ENCODE measurements at regions not wholly inside any gene's neighbourhood (a gene's known extent, or its start where the extent isn't known, plus 50 kb on each side); places are given as distances from the start of the nearest gene placed in this dataset.
"Not testable (repeated sequence)": the region's sequence is repeated elsewhere in the genome, so short reads cannot be mapped to it uniquely, and the experiment has no call there.

DNA sequence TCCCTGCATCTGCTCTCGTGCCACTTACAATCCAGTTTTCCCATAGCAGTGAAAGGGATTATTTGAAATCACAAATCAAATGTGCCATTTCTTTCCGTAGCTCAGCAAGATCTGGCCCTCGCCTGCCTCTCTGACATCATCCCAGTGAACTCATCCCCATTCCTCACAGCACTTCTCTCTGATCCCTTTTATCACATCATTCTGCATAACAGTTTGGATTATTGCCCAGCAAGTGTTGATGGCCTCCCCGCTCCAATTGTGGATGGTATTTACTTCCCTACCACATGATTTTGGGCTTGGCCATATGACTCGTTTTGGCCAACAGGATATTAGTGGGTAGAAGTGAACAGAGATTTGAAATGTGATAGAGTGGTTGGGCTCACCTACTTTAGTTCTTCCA lies 185.0 kb downstream of the NPIPA7 start:
- not testable (repeated sequence) for DNase-seq

DNA sequence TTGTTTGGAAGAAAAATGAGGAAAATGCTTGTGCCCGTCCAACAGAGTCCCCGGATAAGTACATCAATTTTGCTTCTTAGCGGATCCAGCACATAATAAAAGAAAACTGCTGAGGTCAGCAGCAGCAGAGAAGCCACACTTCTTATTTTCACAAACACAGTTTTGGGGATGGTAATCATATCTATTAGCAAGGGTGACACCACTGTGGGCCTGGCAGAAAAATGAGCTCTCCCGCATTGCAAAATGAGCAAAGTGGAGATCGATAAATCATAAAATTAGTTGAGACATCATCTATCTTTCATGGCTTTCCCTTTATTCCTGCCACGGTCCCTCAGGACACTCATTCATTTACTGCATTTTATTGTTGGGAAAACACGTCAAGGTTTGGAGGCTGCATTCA lies 186.4 kb downstream of the NPIPA7 start:
- DNase-seq, result not testable (repeated sequence)

DNA sequence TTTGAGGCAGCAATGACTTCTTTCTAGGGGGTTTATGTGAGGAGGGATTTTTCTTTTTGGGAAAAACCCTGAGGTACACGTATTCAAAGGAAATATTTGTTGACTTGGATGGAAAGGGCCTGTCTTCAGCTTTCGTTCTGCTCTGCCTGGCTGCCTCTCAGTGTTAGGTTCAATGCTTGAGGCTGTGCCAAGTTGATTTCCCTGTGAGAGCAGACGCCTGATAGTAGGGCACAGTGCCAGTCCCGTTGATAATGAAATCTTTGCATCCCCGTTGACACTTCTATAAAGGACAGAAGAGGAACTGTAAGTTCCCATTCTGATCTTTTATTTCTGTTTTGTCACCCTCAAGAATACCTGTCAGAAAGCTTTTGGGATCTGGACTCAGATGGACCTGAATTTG lies 191.1 kb downstream of the NPIPA7 start:
- not testable (repeated sequence) for DNase-seq

DNA sequence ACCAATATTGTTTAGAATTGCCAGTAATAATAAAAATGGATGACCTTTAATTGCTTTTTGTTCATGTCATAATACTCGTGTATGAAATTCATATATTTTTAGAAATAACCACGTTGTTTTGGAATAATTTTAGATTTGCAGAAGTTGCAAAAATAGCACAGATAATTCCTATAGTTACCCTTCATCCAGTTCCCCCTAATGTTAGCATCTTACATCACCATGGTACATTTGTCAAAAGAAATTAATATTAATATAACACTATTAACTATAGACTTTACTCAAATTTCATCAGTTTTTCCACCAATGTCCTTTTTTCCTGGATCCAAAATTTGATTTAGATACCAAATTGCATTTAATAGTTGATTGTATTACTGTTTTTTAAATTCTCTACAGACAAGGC lies 191.9 kb downstream of the NPIPA7 start:
- not testable (repeated sequence) for DNase-seq

DNA sequence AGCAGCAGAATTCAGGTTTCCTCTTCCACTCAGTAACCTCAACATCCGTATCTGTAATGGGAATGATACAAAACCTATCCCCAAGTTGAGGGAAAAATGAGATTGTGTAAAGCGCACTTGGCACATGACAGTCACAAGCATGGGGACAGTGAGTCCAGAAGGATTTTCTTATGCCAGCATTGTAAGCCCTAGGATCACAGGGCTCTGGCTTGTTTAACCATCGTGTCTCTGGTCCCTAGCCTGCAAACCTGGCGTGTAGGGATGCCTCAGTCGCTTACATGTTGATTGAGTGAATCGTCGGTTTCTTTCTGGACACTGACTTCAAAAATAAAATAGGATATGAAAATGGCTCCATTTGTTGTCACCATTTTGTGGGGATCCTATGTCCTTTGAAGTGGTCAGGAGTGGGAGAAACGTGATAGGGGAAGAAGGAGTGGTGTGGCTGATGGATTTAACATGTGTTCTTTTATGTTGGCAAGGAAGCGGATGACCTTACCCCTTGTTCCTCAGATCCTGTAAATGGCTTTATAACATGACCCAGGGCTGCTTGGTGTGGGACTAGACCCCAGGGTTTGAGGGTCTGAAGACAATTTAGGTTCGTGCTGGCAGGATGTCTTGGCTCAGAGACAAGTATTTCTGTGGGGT lies 193.3 kb downstream of the NPIPA7 start:
- not testable (repeated sequence) for DNase-seq

DNA sequence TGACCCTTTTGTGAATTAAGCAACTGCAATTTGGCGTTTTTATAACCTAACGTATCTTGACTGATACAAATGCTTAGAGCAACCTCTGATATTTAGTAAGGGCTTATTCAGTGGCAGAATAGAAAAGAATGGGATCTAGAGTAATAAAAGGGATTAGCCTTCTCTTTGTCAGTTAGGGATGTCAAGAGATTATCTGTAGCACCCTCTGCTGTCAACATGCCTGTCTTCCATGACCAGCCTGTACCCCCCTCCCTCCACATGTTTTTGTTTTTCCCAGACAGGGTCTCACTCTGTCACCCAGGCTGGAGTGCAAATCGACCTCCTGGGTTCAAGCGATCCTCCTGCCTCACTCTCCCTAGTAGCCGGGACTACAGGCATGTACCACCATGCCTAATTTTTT lies 198.1 kb downstream of the NPIPA7 start:
- not testable (repeated sequence) for DNase-seq

DNA sequence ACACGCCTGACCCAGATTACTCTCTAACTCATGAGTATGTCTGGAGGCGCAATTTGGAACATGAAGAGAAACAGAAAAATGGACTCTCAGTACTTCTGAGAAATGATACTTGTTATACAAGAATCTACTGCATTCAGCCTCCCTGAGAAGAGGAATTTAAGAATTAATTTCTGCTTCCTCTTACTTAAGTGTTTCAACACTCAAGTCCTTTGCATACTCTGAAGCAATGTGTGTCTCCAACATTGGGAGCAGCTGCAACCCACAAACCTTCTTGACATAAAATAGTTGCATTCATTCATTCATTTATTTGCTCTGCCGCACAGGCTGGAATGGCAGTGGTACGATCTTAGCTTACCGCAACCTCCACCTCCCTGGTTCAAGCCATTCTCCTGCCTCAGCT lies 199.8 kb downstream of the NPIPA7 start:
- DNase-seq, result no peak

DNA sequence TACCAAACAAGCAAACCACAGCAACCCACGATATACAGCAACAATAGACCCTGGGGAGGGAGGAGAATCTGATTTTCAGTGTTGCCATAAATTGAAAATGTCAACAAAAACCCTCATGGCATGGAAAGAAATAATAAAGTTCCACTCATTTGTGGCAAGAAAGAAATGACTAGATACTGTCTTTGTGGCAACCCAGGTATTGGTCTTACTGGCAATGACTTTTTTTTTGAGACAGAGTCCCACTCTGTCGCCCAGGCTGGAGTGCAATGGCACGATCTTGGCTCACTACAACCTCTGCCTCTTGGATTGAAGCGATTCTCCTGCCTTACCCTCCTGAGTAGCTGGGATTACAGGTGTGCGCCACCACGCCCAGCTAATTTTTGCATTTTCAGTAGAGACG lies 204.0 kb downstream of the NPIPA7 start:
- DNase-seq, result not testable (repeated sequence)

DNA sequence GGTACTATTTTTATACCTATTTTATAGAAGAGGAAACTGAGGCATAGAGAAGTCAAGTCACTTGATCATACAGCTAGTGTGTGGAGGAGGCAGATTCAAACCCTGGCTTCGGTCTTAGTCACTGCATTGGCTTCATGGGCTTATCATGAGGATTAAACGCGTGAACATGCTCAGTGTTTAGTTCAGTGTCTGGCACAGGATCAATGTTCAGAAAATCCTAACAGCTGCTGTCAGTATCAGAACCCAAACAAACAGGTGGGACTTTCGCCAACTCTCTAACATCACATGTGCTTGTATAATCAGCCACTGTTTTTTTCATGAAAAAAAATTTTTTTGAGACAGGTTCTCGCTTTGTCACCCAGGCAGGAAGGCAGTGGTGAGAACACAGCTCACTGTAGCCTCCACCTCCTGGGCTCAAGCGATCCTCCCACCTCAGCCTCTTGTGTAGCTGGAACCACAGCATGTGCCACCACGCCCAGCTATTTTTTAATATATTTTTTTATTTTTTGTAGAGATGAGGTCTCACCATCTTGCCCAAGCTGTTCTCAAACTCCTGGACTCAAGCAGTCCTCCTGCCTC lies 207.2 kb downstream of the NPIPA7 start:
- not testable (repeated sequence) for DNase-seq

DNA sequence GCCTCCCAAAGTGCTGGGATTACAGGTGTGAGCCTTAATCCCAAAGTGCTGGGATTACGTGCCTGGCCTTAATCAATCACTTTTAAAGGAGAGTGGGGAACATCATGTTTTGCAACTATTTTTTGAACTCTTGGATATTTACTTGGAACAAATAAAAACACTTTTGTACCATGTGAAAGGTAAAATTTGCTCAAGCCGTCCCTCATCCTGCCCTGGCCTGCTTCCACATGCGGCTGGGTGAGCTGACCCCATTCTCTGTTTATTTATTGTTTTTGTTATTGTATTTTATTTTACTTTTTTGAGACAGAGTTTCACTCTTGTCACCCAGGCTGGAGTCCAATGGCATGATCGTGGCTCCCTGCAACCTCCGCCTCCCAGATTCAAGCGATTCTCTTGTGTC lies 208.0 kb downstream of the NPIPA7 start:
- not testable (repeated sequence) for DNase-seq

DNA sequence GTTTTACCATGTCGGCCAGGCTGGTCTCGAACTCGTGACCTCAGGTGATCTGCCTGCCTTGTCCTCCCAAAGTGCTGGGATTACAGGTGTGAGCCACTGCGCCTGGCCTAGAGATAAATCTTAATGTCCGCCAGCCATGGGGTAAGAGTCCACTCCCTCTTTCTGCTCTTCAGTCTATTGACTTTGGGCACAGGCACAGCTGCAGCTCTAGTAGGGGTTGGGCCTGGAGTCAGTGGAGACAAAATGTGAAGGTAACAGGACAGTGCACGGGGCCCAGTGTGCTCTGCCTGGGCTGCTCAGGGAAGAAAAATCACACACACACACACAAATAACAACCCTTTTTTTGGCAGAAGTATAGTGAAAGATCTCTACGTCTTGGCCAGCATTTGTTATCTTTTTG lies 209.5 kb downstream of the NPIPA7 start:
- not testable (repeated sequence) for DNase-seq

DNA sequence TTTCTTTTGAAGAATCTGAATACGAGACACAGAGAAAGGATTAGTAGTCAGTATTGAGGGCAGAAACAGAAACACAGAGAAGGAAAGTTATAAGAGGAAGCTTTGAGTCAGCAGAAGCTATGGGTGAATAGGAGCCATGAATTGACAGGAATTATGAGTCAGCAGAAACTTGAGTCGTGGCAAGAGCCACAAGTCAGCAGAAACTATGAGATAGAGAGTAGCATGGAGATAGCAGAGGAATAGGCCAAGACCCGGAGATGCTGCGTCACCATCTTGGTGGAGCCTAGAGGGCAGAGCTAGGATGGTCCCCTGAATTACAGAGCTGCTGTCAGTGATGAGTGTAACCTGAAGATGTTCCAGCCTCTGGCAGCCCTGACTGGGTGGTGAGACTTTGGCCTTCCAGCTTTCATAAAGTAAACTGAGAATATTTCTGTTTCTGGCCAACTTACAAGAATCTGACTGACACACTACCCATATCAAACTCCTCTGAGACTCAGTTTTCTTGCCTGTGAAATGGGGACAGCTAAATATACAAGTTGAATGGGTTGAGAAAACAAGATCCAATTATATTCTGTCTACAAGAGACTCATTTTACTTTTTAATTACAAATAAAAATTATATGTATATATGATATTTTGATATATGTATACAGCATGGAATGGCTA lies 211.8 kb downstream of the NPIPA7 start:
- not testable (repeated sequence) for DNase-seq

DNA sequence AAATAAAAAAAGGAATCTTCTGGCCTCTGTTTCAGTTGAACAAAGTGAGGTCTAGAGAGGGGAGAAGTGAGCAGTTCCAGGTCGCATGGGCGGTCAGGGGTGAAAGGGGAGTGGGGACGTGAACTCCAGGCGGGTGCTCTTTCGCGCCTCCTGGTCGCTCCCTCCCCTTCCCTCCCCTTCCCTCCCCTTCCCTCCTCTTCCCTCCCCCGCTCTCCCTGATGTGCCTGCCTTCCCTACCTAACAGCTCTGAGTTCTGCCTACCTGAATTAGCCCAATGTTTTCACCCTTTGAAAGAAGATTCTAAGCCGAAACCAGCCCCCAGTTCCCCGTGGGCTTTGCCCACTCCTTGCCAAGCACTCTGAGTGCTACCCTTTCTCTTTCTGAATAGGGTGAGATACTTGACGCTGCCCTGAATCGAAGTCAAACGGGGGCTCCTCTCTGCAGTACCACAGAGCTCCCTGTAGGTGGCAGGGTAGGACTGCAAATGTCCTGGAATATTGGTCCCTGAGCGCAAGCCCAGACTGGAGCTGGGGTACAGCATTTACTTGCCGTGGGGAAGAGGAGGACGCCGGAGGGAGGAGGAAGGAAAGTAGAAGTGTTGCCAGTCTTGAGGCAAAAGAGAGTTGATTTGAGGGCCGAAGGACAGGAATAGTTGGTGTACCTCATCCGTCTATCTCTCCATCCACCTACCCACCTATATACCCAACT lies 214.4 kb downstream of the NPIPA7 start:
- not testable (repeated sequence) for DNase-seq

DNA sequence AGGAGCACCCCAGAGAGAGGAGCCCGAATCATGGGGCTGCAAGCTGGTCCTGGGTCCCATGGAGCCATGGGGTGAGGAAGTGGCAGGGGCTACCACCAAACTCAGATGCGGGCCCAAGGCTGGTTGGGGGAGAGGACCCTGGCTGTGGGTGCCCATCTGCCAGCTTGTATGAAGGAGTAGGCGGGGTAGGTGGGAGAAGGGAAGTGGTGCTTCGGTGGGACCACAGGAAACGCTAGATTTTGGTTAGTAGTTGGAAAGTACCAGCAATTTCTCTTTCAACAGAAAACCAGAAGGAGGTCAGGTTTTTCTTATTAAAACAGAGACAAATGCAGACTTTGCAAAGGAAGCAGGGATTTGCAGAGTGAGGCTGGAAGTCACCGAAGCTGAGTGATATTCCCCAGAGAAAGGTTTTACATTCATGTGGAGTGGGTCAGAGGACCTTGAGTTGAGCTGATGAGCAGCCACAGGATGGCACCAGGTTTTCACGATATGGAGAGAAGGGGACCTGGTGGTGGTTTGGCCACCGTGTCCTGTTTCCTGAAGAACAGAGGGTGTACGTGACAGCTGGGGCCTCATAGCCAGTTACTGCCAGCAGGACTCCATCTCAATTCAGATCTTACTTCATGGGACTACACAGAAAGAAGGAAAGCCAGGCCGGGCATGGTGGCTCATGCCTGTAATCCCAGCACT lies 216.2 kb downstream of the NPIPA7 start:
- not testable (repeated sequence) for DNase-seq

DNA sequence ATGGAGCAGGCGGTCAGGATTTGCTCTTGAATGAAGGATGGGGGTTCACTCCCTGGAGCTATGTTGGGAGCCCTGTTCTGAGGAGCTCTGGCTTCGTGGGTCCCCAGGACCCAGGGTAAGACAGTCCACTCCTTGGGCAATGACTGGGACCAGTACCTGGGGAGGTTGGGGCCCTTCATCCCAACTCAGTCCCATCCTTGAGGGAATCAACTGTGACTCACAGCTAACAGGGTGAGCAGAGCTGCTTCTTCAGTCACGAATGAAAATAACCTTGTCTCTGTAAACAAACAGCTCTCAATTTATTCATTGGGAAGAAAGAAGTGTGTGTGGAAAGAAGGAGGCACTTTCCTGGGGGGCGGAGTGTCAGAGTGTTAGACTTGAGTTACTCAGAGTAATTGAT lies 222.3 kb downstream of the NPIPA7 start:
- DNase-seq, result not testable (repeated sequence)

DNA sequence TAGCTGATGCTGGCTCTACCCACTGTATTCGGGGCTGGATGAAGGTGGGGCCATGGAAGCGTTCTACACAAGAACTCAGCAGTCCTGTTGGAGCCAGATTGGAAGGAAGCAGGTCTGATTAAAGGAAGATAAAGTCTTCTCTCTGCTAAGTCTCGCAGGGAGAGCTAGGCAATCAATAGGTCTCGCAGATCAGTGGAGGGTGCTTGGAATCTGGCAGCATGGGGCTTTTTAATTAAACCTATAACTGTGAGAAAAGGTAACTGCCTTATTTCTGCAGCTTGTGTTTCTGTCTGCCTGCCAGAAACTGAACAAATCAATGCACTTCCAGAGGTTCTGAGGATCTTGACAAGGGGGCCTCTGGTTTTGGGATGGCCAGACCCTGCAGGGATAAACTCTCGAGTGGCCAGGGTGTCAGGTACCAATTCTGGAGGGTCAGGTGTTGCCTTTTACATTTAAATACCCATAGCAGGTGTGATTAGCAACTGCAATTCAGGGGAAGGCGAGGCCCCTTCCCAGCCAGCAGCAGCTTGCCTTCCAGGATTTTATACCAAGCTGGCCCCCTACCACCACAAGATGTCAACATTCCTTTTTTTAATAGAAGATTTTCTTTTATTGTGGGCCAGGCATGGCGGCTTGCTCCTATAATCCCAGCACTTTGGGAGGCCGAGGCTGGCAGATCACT lies 228.6 kb downstream of the NPIPA7 start:
- DNase-seq, result not testable (repeated sequence)

DNA sequence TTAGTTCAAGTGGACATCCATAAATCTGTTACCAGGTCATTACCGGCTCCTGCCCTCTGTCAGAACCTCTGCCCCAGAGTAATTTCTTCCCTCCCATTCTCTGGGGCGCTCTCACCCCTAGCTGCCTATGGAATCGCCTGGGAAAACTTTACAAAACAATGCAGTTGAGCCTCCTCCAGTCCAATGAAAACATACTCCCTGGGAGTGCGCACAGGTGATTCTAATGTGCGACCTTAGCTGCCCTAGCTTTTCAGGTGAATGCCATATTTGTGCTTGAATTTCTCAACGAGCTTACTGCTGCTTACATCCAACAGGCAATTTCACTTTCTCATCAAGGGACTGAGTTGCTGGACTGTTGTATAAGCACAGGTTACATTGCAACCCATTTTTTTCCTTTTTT lies 230.7 kb downstream of the NPIPA7 start:
- DNase-seq, result not testable (repeated sequence)

DNA sequence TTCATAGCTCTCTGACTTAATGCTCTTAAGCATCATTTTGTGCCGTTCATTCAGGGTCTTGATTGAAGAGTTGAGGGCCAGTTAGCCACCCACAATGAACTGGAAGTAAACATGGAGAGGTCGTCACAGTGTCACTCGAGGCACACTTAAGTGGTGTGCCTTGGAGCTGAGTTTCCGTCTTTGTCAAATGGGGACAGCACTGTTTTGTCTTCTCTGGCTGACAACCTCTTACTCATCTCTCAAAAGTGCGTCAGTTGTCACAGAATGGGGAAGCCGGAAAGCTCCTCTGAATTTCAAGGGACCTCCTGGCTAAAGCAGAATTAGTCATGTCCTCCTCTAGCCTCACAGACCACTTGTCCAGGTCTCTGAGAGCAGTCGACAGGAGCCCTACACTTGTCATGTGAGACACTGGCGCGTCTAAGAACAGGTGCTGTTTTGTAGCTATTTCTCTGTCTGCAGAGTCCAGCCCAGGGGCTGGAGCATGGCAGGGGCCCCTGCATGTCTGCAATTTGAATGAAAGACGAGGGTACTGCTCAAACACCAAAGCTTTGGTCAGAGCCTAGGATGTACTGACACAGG lies 231.5 kb downstream of the NPIPA7 start:
- DNase-seq, result not testable (repeated sequence)

DNA sequence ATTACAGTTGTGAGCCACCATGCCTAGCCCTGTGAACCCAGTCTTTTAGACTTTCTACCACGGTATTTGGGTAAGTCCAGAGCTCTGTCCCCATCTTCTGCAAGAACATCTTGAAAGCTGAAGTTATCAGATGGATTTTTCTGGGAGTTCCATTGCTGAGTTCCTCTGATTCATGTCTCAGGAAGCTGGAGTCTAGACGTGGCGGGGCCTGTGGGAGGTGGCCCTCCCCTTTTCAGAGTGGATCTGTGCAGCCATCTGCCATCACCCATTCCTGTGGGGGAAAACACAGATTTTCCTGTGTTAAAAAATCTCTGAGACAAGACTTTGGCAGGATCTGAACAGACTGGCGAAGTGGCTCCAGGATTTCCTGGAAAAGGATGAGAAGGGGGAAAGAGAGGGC lies 234.3 kb downstream of the NPIPA7 start:
- not testable (repeated sequence) for DNase-seq

DNA sequence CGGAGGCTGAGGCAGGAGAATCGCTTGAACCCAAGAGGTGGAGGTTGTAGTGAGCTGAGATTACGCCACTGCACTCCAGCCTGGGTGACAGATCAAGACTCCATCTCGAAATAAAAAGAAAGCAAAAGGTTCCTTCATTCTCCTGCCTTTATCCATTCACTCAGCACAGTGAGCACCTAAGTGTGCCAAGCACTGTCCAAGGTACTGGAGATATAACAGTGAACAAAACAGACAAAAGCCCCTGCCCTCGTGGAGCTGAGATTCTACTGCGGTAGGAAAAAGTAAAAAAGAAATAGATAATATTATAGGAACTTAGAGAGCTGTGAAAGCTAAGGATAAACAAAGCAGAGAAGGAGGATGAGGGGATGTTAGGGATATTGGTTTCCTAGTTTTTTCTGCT lies 235.5 kb downstream of the NPIPA7 start:
- not testable (repeated sequence) for DNase-seq

DNA sequence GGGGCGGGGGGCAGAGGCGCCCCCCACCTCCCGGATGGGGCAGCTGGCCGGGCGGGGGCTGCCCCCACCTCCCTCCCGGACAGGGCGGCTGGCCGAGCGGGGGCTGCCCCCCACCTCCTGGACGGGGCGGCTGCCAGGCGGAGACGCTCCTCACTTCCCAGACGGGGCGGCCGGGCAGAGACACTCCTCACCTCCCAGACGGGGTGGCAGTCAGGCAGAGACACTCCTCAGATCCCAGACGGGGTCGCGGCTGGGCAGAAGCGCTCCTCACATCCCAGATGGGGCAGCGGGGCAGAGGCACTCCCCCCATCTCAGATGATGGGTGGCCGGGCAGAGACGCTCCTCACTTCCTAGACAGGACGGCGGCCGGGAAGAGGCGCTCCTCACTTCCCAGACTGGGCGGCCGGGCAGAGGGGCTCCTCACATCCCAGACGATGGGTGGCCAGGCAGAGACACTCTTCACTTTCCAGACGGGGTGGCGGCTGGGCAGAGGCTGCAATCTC lies 240.1 kb downstream of the NPIPA7 start:
- DNase-seq, result not testable (repeated sequence)

DNA sequence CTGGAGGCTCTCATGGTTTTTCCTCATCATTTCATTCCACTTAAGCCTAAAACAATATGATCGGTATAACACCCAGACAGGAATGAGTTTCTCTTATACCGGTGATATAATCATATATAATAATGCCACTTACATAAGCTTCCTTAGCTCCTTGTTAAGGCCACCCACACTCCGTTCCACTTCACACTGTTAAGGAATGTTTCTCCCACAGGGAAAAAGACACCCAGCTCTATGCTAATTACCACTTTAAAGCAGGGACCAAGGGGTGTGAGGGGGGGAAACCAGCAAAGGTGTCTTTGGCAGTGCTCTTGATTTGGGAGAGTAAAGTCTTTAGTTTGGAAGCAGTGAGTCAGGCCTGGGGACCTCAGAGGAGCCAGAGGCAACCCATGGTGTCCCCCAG lies 245.4 kb downstream of the NPIPA7 start:
- DNase-seq, result not testable (repeated sequence)
